Calu3 (cell line): ENCODE measurements at regions not wholly inside any gene's neighbourhood (a gene's known extent, or its start where the extent isn't known, plus 50 kb on each side); places are given as distances from the start of the nearest gene placed in this dataset.

ENCODE experiments used
- BruUV-seq: library from RNA; stranded (reverse); fragments of 400-500 nt; replicated peaks from 2 replicates; lab custom pipeline; 2021; lab: Mats Ljungman, UMichigan
- CTCF ChIA-PET: fragments of 300-600 bp; sonication (Branson Sonifier 250); formaldehyde crosslinking; loops from one replicate; lab custom pipeline; 2022; ENCODE audit warnings: antibody characterized with exemption; lab: Charles Lee
- DNase-seq: peaks from one replicate; pipeline ENCODE4 v3.0.0; 2022
- H3K27ac Mint-ChIP-seq: one replicate; pipeline ENCODE4 v1.8.0; 2022; ENCODE audit warnings: mixed read lengths; ENCODE audit not compliant: unreplicated experiment
- H3K27me3 Mint-ChIP-seq: one replicate; pipeline ENCODE4 v1.8.0; 2022; ENCODE audit warnings: mixed read lengths; ENCODE audit not compliant: unreplicated experiment
- H3K36me3 Mint-ChIP-seq: one replicate; pipeline ENCODE4 v1.8.0; 2022; ENCODE audit warnings: mild to moderate bottlenecking, moderate library complexity, mixed read lengths; ENCODE audit not compliant: insufficient read depth, unreplicated experiment
- H3K4me1 Mint-ChIP-seq: one replicate; pipeline ENCODE4 v1.8.0; 2022; ENCODE audit warnings: mild to moderate bottlenecking, low read depth, mixed read lengths; ENCODE audit not compliant: unreplicated experiment
- H3K4me3 Mint-ChIP-seq: one replicate; pipeline ENCODE4 v1.8.0; 2022; ENCODE audit warnings: mild to moderate bottlenecking, low read depth, moderate library complexity, mixed read lengths; ENCODE audit not compliant: unreplicated experiment
- H3K9me3 Mint-ChIP-seq: one replicate; pipeline ENCODE4 v1.8.0; 2022; ENCODE audit warnings: low read depth, mixed read lengths; ENCODE audit not compliant: unreplicated experiment
- intact Hi-C: fragments of 100-400 bp; cut with micrococcal nuclease; formaldehyde crosslinking; loops from one replicate; pipeline ENCODE4 v1.10.0; 2022; ENCODE audit not compliant: unreplicated experiment
- TF ChIP-seq, protein P1 (sequence below): fragments of 200-600 bp; IDR thresholded peaks from one replicate; pipeline ENCODE4 v1.8.0; 2022; ENCODE audit warnings: antibody characterized with exemption; ENCODE audit not compliant: unreplicated experiment

DNA sequence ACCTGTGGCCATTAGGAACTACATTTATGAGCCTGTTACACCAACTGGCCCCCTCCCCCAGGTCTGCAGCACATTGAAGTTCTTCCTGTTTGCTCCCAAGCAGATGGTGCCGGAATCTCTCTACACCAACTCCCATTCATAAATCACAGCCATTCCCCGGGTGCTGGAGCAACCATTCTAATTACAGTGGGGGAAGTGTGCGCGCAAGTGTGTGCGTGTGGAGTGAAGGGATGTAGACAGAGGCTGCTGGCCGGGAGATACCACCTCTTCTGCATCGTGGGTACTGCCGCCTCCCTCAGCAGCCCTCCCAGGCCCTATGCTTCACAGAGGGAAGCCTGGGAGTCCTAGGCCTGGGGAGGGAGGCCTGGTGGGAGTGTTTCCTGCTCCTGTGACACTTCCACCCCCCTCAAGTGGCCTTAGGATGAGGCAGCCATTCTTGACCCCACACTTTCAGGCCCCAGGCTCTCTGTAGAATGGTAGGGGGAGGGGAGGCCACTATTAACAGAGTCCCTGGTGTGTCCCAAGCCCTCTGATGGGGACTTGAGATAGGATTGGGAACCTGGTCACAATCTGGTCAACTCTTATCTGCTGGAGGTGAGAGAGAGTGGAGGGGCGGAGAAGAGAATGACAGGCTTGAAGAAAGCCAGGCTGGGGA, 69.1 kb downstream of the MAGEF1 start:
- peaks cover 5% of the 10 kb centered on the region for H3K36me3 Mint-ChIP-seq
- CTCF ChIA-PET: interaction anchor here (0.5 to 1.3 kb wide), 4 partner anchors 9 to 72 kb away, joined by 3 to 4 read pairs (median 4); no protein-coding TSS in a partner anchor
- no peaks in the 10 kb centered on the region for H3K27me3 Mint-ChIP-seq
- no peak for DNase-seq
- peaks cover 13% of the 10 kb centered on the region for H3K4me1 Mint-ChIP-seq
- BruUV-seq: no TSS peak
- H3K4me3 Mint-ChIP-seq: no peak overlapping the region
- no peak overlapping the region for H3K27ac Mint-ChIP-seq
- intact Hi-C loops: no loop called here
- TF ChIP-seq, protein P1, sequence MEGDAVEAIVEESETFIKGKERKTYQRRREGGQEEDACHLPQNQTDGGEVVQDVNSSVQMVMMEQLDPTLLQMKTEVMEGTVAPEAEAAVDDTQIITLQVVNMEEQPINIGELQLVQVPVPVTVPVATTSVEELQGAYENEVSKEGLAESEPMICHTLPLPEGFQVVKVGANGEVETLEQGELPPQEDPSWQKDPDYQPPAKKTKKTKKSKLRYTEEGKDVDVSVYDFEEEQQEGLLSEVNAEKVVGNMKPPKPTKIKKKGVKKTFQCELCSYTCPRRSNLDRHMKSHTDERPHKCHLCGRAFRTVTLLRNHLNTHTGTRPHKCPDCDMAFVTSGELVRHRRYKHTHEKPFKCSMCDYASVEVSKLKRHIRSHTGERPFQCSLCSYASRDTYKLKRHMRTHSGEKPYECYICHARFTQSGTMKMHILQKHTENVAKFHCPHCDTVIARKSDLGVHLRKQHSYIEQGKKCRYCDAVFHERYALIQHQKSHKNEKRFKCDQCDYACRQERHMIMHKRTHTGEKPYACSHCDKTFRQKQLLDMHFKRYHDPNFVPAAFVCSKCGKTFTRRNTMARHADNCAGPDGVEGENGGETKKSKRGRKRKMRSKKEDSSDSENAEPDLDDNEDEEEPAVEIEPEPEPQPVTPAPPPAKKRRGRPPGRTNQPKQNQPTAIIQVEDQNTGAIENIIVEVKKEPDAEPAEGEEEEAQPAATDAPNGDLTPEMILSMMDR: no peak
- no peaks in the 10 kb centered on the region for H3K9me3 Mint-ChIP-seq

DNA sequence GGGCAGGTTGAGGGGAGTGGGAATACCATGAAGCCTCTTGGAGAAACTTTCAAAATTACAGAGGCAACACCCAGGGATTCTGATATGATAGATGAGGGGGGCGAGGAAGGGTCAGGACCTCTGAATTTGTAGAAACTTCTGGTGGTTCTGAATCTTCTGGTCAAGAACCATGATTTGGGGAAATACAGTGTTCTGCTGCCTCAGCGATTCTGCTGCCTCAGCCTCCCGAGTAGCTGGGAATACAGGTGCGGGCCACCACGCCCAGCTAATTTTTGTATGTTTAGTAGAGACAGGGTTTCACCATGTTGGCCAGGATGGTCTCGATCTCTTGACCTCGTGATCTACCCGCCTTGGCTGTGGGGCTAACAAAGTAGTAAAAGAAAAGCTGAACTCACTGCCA, 70.4 kb downstream of the MAGEF1 start:
- CTCF ChIA-PET: interaction anchor here (0.8 to 1.3 kb wide), 2 partner anchors 30 to 80 kb away, joined by 3 read pairs; partner anchors contain the start of gene EPHB3
- peaks cover 21% of the 10 kb centered on the region for H3K4me1 Mint-ChIP-seq
- intact Hi-C loops: no loop called here
- no peak overlapping the region for H3K27ac Mint-ChIP-seq
- no peak overlapping the region for H3K4me3 Mint-ChIP-seq
- H3K27me3 Mint-ChIP-seq: no peaks in the 10 kb centered on the region
- H3K36me3 Mint-ChIP-seq: peaks cover 5% of the 10 kb centered on the region
- TF ChIP-seq, protein P1: no peak
- no peak for DNase-seq
- H3K9me3 Mint-ChIP-seq: no peaks in the 10 kb centered on the region
- no TSS peak for BruUV-seq

DNA sequence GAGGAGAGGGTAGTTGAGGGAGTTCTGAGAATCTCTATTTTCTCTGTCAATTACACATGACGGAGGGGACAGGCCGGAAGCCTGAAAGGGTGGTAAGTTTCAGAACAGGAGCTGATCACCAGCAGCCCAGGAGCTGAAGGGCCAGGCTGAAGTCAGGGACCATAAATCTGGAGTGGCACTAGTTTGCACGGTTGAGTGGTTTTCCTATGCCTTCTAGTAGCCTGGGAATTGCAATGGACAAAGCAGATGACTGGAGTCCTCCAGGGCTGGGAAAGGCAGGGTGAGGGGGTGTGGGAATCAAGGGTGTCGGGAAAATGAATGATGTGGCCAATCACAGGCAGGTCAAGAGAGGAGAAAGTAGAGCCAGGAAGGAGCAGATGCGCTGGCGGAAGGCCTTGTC, 72.5 kb downstream of the MAGEF1 start:
- no peak overlapping the region for H3K27ac Mint-ChIP-seq
- no peaks in the 10 kb centered on the region for H3K36me3 Mint-ChIP-seq
- no peak for DNase-seq
- peaks cover 23% of the 10 kb centered on the region for H3K4me1 Mint-ChIP-seq
- intact Hi-C loops: no loop called here
- TF ChIP-seq, protein P1: no peak
- no peaks in the 10 kb centered on the region for H3K9me3 Mint-ChIP-seq
- H3K27me3 Mint-ChIP-seq: peaks cover 18% of the 10 kb centered on the region
- BruUV-seq: no TSS peak
- CTCF ChIA-PET: no interaction called here
- H3K4me3 Mint-ChIP-seq: no peak overlapping the region

DNA sequence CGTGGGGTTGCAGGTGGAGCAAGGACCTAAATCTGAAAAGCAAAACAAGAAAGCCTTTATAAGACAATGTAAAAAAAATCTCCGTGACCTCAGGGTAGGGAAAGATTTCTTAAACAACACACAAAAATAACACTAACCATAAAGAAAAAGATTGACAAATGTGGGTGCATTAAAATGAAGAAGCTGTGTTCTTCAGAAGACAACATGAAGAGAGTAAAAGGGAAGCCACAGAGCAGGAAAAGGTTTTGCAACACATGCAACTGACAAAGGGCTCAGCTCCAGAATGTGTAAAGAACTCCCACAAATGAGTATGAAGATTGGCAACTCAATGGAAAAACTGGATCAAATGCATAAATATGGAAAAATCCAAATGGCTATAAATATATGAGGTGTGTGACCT, 74.2 kb downstream of the MAGEF1 start:
- intact Hi-C loops: no loop called here

More for the DNA sequence above, 74.2 kb downstream of the MAGEF1 start:
- no peak for DNase-seq
- no TSS peak for BruUV-seq
- TF ChIP-seq, protein P1: no peak
- Mint-ChIP-seq H3K4me1 (peaks cover 31% of the 10 kb centered on the region), H3K9me3 (no peaks in the 10 kb centered on the region), H3K27me3 (peaks cover 28% of the 10 kb centered on the region), H3K27ac (no peak overlapping the region), H3K4me3 (no peak overlapping the region), H3K36me3 (no peaks in the 10 kb centered on the region)
- CTCF ChIA-PET: no interaction called here
